CD1c-positive myeloid dendritic cell (primary cell): ENCODE measurements at regions not wholly inside any gene's neighbourhood (a gene's known extent, or its start where the extent isn't known, plus 50 kb on each side); places are given as distances from the start of the nearest gene placed in this dataset.

Source experiments
- DNase-seq: peaks from one replicate; pipeline ENCODE4 v3.0.0-alpha.2; 2016; ENCODE audit errors: extremely low spot score

DNA sequence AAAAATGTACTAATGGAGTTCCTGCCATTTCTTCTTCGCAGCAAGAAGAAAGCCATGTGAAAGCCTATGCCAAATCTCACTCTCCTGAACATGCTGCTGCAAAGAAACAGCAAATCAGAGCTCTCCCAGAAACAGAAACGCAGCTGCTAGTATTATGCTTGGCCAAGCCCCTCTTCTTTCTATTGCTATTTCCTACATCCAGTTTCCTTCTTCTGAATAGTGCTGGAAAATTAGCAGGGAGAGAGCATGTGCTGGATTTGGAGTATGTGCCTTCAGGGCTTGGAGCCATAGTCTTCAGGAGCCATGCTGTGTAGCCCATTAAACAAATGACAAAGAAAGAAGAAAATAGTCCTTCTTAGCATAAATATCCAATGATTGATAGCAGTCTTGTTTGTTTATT is 852.0 kb upstream of the PHF14 start:
- DNase-seq, result no peak

DNA sequence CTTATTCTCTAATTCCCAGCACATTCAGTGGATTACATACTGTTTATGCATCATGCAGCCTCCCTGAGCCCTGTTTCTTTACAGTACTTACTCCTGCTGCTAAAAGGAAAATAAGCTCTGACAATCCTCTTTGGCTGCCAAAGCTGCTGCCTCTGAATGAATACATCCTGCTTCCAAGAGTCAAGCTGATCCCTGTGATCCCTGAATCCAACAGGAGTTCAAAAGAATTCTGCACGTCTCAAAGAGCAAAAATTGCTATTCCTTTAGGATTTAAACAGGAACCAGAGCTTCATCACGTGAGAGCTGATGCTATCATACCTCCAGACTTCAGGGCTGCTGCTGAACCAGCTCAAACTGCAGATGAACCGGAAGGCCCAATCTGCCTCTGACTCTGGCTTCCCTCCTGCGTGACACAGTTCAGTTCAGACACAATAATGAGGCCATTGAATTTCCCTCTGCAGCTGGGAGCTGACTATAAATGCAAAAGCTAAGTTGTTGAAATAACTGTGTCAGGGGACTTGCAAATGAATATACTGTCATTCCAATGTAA is 851.0 kb upstream of the PHF14 start:
- DNase-seq, result no peak

DNA sequence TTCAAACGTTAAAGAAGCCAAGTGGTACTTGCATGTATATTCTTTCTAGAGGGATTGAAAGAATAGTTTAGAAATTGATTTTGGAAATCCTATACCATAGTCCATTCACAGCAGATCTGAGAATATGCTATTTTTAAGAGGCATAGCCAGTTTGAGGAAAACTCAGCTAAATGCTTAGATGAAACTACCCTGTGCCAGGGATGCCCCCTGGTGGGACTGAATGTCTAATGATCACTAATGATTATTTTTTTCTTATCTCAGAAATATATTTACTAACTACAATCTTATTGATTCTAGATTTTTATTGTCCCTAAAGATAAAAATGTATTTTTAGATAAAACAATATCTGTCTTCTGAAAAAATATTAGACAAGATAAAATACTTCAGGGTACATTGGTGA is 844.9 kb upstream of the PHF14 start:
- no peak for DNase-seq

DNA sequence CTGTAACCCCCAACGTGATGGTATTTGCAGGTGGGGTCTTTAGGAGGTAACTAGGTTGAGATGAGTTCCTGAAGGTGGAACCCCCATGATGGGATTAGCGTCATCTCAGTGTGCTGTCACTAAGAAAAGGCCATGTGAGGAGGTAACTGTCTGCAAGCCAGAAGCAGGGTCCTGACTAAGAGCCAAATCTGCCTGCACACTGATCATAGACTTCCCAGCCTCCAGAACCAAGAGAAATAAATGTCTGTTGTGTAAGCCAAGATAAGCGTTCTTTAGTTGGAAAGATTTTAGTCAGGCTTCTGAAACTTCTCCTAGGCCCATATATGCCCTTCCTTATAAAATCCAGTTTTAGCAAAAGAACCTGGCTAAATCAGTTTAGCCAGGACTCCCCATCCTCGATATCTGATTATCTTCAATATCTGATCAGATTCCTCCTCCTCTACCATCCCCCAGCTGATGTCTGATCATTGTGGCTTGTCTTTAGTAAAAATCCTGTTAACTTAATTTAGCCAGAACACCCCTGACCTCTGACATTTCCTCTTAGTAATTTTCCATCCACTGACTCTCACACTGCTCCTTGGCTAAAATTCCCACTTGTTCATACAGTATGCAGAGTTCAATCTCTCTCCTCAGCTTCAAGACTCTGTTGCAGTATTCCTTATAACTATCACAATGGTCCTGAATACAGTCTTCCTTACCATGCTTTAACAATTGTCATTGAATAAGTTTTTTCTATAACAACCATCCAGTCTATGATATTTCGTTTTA is 835.4 kb upstream of the PHF14 start:
- no peak for DNase-seq

DNA sequence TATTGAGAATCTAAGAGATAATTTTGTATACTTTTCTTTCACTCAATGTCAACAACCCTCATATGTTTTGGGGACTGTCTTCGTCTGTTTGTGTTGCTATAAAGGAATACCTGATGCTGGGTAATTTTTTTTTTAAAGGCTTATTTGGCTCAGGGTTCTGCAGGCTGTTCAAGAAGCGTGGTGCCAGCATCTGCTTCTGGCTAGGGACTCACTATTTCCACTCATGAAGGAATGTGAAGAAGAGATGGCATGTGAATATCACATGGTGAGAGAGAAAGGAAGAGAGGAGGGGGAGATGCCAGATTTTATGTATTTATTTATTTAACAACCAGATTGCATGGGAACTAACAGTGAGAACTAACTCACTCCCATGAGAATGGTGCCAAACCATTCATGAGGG is 827.4 kb upstream of the PHF14 start:
- no peak for DNase-seq

DNA sequence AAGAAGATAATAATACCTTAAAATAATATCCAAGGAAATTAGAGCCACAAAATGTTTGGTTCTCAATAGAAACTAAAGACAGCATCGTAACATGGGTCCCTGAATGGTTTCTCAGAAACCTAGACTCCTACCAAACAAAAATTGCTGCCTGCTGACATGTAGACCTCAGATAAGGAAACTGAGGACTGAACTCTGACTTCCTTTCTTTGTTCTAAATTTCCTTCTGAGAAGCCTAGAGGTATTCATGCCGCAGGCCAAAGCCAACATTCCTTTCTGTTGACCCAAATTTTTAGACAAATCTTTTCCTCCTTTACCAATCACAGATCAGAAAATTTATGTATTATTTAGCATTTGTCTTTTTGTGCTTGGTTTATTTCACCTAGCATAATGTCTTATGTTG is 816.7 kb upstream of the PHF14 start:
- DNase-seq, result no peak

DNA sequence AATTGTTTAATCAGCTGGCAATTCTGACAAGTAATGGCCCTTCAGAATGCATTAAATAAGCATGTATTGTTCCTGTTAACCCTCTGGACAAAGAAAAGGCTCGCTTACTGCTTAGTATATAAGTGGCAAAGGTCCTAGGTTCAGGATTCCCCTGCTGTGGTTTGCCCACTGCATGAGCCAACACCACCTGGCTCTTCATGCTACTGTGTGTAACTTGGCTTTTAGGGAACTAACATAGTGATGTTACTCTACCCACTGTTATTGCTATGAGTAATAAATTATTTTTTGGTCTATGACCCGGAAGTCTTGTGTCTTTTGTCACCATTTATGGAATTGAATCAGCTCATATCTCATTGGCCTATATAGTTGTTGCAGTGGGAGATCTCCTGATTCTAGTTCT is 791.7 kb upstream of the PHF14 start:
- no peak for DNase-seq

DNA sequence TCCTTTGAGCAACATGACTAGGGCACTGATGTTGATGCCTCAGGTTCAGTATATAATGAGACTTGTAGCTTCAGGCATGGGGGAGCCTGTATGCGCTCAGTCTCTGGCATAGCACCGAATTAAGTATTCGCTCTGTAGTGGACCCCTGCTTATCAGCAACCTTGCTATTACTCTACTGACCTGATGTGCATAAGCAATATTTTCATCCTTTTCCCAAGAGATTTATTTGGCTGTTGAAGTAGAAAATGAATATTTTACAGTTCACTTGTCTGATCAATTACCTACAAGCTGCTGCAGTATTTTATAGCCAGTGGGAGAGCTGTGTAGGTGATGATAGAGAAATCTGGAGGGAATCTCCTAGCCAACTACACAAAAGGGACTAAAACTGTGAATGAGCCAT is 781.6 kb upstream of the PHF14 start:
- DNase-seq, result no peak

DNA sequence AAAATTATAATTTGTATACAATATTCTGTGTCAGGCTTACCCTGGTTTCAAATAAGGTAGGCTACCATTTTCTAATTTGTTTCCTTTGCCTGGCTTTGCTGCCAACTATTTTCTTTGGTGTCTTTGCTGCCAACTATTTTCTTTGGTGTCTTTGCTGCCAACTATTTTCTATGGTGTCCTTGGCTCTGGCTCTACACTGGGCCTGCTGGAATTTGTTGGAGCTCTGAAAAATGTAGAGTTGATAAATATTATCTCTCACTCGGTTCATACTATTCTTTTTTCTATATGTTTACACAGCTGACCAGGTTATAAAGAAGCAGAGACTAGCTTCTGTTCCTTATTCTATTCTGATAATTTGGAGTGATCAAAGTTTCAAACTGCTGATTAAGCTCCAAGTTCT is 768.0 kb upstream of the PHF14 start:
- no peak for DNase-seq

DNA sequence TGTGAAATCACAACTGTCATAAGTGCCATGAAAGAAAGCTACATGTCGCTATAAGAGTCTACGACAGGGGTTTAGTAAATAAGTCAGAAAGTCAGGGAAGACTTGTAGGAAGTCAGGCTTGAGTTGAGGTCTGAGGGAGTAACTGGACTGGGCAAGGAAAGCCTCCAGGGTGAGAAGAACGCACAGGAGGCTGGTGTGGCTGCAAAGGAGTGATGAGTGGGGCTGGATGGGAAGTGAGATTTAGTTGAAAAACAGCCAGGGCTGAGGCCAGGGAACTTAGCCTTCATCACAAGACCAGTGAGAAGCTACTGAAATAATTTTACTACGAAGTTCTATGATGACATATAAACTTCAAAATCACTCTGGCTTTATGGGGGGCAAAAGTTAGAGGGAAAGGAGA is 763.7 kb upstream of the PHF14 start:
- no peak for DNase-seq

DNA sequence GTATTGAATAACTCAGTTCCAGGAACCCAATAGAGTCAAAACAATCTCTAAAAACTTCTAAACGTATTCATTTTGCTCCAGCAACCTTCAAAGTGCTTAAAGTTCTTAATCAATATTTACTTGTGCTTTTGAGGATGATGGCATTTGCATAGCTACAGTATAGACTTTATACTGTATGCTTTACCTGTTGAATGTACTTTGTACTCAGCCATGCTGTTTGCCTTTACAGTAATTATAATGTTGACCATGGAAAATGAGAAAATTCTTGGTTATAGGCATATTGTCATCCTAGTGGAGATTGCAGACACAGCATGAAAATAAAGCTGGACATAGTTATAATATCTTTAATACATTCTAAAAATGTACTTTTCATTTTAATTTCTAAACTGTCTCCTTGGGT is 762.7 kb upstream of the PHF14 start:
- DNase-seq, result no peak

DNA sequence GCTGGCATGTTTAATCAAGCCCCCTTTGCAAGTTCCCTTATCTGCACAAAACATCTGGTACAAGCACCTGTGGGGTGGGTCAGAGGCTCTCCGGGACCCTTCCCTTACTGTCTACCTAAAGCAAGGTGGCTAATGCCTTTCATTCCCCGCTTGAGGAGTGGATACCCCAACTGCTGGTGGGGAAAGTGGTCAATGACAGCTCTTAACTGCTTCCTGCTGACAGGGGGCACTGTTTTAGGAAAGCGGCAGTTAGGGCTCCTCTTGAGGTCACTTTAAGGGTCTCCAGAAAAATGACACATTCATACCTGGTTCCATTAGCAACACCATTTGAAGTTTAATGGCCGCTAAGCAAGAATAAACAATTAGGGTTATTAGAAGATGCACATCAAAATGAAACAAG is 761.8 kb upstream of the PHF14 start:
- no peak for DNase-seq

DNA sequence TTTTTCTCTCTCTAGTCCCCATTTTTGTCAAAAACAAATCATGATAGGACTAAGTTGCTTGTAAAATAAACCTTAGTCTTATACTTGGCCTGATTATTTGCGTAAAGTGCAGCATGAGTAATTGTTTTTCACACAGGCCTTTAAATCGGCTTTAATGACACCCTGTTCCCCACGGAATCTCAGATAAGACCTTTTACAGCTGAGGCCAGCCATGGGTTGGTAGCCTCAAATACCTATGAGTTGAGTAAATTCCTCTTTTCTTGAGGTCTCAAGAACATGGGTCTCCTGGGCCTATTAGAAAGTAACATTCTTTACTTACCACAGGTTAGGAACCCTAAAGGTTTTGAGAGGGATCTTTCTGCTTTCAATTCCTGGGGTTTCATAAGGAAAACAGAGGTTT is 761.0 kb upstream of the PHF14 start:
- no peak for DNase-seq

DNA sequence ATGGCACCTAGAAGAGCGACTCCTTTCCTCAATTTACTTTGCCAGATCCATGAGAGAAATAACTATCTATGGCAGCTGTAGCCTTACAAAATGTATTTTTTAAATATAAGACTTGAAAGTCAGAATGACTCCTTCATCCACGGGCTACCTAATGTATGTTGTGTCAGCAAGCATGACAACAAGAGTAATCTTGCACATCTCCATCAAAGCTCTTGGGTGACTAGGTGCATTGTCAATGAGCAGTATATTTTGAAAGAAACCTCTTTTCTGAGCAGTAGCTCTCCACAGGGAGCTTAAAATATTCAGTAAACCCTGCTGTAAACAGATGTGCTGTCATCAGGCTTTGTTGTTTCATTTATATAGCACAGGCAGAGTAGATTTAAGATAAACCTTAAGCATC is 757.2 kb upstream of the PHF14 start:
- no peak for DNase-seq

DNA sequence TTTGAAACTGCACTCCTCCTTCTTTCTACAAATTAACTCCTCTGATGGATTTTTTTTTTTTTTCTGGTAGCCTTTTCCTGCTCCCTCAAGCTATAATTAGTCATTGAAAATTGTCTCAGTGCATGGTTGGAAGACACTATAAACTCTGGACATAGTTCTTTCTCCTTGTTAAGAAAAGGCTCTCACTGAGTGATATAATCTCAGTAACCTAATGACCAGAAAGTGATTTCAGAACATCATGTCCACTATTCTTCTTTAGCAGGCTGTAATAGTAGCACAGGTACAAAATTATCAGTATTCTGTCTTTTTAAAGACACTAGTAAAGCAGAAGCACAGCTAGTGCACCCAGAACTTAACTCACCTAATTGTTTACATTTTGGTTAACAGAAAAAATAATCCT is 752.6 kb upstream of the PHF14 start:
- no peak for DNase-seq

DNA sequence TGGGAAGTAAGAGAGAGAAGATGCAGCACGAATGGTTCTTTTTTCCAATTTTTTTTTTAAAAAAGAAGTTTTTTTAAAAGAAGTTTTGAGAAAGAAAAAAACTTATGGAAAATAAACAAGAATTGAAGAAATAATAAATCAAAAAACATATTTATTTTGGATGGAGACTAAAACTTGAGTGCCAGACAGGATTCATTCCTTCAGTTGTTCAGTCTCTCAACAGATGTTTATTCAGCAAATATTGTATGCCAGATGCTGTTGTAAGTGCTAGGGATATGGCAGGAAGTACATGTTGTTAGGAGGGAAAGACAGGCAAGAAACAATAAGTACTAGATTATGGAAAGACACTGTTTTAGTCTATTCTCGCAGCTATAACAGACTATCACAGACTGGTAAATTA is 750.7 kb upstream of the PHF14 start:
- DNase-seq, result no peak

DNA sequence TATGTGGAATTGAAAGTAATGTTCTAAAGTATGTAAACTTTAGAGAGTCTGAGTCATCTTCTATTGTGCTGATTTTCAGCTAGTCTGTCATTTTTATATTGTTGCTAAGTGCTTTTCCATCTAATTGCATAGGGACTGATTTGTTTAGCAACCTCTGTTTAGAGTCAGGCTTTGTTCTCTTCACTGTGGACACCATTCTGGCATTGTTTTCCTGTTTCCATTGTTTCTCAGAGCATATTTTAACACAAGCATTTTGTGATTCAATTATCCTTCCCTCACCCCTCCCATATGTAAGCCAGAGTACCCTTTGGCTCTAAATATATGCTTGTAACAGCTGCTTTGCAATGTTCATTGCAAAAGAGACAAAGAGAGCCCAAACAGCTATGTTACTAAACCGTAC is 748.4 kb upstream of the PHF14 start:
- no peak for DNase-seq

DNA sequence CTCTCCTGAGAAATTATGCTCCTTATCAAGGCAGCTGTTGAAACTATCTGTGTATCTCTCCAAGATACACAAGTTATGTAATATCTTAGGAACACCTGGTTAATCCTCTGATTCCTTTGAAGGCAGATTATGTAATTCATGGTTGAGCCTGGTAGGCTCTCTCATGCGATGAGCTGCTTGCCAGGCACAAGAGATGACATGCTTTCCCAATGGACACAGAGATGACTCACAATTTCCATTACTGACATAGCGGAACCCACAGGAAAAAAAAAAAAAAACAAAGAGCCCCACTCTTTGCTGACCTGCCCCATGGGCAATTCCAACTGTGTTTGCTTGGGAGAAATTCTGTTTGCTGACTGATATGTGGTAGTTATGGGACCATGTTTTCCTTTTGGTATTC is 736.4 kb upstream of the PHF14 start:
- no peak for DNase-seq

DNA sequence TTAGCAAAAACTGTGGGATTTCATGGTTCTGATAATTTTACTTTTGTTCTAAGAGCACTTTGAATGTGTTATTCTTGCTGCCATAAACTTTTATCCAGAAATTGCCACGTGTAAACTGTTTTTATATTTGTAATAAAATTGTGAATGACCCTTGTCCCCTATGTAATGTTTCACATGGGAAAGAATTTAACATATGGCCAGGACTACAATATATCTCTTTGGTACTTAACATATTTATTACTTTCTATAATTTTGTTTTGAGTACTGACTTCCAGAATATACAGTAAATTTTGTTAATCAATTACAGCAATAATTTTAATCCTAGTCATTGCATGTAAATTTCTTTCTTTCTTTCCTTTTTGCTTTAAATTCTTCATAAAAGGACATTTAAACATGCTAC is 735.0 kb upstream of the PHF14 start:
- DNase-seq, result no peak

DNA sequence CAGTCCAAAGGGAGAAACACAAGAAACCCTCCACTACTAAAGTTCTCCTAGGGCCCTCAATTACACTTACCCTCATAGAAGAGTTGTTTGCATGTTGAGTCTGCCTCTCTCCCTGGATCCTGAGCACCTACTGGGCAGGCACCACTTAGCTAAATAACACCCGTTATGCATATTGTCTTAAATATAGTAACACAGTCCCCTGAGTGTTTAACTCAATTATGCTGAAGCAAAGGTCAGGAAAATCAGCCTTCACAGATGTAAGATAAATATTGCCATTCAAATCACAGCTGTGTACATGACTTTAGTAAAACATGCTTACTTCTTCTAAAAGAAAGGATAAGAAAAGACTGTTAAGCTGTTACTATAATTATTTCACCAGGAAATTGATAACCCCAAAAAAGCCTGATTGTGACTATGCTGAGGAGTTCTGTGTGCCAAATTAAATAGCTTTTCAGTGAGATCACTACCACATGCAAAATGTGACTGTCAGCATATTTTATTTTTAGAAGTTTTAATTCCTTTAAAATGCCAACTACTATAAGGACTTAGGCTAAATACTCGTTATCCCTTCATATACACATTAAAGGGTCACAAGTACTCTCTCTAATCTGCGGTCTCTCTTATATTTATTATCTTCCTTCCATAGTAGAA is 733.9 kb upstream of the PHF14 start:
- no peak for DNase-seq

DNA sequence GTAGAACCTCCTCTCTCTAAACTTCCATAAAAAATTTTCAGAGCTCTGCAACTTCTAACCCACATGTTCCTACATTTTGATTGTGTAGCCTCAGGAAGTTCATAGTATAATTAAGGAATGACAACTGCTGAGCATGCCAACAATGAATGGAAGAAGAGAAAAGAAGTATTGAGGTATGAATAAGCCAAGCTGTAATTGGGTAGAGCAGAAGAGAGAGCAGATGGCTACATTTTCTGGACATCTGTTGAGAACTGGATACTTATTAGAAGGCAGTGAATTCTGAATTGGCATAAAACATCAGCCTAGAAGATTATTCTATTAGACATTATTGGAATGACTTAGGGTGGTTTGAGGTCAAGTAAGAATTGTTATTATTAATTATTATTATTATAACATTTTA is 728.3 kb upstream of the PHF14 start:
- no peak for DNase-seq

DNA sequence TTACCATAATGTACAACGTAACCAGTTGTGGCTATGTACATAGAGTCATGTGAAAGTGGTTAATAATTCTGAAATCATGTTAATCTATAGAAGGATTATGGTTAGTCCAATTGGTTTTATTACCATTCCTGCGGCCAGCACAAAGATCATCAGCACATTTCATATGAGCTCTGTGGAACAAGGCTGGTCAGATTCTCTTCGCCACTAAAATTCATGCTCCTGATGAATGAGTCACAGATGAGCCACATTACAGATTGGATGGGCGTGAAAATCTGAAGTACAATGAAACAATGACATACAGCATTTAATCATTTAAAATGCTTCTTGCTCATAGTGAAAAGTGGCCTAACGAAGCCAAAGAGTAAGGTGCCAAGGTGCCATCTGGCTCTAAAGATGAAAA is 716.2 kb upstream of the PHF14 start:
- DNase-seq, result no peak

DNA sequence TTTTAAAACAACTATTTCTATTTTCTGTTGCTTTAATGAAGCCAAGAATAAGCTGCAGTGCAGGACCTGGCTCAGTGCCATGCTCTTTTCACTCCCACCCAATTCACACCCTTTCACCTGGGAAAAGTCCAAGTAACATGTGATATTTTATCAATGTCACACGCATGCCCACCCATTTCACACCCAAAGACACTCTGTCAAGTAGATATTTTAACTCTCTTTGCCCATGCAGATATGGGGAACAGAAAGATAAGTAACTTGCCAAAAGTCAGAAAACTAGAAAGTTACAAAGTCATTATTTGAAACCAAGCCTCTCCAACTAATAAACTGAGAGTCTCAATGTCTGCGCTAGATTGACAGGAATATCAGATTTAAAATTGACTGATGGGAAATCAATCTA is 706.7 kb upstream of the PHF14 start:
- no peak for DNase-seq

DNA sequence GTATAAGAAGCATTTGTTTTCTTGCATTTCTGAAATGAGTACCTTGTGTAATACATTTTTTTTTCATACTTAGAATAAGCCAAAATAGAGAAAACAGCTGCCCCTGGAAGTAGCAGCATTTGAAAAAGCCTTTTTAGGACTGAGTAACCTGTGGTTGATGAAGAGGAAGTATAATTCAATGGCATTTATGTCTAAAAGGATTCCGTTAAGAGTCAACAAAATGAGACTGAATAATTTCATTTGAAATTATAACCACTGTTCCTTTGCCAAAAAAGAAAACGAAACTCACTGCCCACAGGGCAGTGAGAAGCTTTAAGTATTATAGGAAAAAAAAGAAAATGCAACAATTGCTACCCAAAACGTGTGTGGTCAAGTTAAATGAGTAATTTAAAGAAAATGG is 705.6 kb upstream of the PHF14 start:
- no peak for DNase-seq
